ENCODE measurements at regions not wholly inside any gene's neighbourhood (a gene's known extent, or its start where the extent isn't known, plus 50 kb on each side); places are given as distances from the start of the nearest gene placed in this dataset.

GRCh38 chr9:88734527-88734926 is 199.5 kb downstream of the NXNL2 start:
- no peak for DNase-seq (ENCODE audit: low read depth)

- DNase-seq (ENCODE audit: low read depth) = no peak
Measured at GRCh38 chr9:88736136-88736637, 201.2 kb downstream of the NXNL2 start.

GRCh38 chr9:88737031-88737430 is 202.1 kb downstream of the NXNL2 start:
- no peak for DNase-seq (ENCODE audit: low read depth)

- peak; percentile 22 for DNase-seq (ENCODE audit: low read depth)
Measured at GRCh38 chr9:88737876-88738275, 202.9 kb downstream of the NXNL2 start.

DNA sequence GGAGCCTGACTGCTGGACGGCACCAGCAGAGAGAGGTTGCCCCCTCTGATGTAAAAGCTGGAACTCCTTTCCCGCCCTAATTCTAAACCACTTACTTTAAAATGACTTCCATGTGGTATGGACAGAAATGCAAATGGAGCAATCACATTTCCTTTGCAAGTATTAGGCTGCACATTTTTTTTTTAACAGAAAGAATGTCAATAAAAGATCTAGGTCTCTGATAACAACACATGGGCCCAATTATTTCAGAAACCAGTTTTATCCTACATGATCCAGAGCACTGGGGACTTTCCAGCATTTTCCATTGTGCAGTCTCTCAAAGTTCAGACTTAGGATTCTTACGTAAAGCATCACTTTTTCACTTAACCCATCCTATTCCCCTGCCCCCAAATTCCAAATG is 203.7 kb downstream of the NXNL2 start:
- DNase-seq (ENCODE audit: low read depth) = peak; percentile 16

- no peak for DNase-seq (ENCODE audit: low read depth)
Measured at GRCh38 chr9:88739373-88739772, 204.4 kb downstream of the NXNL2 start.

DNA sequence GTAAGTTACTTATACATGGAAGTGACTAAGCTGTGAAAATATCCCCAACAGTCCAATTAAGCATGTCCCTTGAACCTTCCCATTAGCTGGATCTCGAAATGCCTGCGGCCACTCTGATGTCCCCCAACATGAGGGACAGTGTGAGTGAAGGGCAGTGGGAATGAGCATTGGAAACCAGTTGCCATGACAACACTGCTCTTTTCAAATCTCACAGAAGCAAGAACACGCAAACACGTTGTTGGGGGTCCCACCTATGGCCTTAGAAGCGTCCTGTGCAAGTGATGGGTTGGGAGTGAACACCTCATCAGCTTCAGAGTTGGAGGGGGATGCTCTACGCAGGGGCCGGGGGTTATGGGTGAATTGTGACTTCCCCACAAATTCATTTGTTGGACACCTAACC is 205.9 kb downstream of the NXNL2 start:
- DNase-seq (ENCODE audit: low read depth) = no peak

GRCh38 chr9:88741335-88741734 is 206.4 kb downstream of the NXNL2 start:
- no peak for DNase-seq (ENCODE audit: low read depth)

GRCh38 chr9:88742483-88742882 is 207.5 kb downstream of the NXNL2 start:
- peak; percentile 19 for DNase-seq (ENCODE audit: low read depth)

DNA sequence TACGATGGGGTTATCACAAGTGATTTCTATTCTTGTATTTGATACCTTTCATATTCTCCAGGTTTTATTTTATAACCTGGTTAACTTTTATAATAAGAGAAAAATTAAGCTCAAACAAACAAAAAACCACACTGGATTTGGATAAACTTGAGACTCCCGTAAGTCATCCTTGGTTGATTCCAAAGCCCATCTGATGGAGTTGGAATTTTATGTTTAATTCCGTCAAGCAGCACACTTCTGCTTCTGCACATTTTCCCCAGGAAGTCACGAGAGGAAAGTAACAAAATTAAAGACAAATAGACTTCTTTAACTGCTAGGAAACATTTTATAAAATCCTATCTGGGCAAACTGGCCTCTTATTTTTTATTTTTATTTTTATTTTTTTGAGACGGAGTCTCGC is 207.9 kb downstream of the NXNL2 start:
- no peak for DNase-seq (ENCODE audit: low read depth)

DNA sequence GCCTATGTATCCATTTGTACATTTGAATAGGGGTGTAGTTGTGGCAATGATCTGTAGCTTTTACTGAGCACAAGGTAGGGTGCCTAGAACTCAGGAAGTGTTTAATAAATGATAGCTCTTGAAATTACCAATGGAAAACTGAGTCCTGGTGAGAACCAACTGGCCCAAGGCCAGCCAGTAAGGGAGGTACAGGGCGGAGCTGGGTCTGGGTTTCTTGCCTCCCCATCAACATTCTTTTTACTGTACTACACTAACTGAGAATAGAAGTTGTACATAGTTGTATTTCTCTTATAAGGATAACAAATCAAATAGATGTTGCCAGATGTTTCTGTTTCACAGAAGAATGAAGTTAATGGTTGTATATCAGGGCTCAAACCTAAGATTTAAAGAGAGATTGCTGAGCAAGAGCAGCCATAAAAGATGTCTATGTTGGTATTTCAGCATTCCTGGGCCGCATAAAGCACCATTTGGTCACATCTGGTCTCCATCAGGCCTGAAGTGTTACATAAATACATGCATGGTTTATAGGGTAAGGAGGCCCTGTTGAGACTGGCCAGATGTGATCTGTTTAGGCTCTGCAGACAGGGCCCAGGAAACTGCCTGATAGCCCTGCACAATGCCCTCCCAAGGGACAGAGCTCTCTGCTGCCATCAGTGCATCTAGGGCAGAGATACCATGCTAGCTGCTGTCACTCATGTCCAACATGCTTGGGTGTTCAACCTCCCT is 210.5 kb downstream of the NXNL2 start:
- DNase-seq (ENCODE audit: low read depth) = peak; percentile 96

- peak; percentile 95 for DNase-seq (ENCODE audit: low read depth)
Measured at GRCh38 chr9:88746029-88746742, 211.2 kb downstream of the NXNL2 start.

- DNase-seq (ENCODE audit: low read depth) = no peak
Measured at GRCh38 chr9:88746743-88747398, 211.9 kb downstream of the NXNL2 start.

DNA sequence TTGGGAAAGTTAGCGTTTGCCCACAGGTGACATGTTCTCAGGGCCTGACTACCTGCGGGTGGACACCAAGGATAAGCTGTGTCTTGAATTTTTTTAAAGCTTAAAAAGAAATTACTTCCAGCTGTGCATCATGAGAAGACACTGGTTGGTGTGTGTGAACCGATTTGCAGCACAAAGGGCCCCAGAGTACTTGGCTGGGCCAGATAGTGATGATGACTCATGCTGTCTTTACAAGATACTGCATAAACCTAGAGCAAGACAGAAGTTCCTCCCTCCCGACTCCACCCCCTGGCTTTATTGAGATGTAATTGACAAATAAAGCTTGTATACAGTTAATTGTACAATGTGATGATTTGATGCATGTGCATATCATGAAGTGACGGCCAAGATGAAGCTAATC is 212.8 kb downstream of the NXNL2 start:
- peak; percentile 95 for DNase-seq (ENCODE audit: low read depth)

- DNase-seq (ENCODE audit: low read depth) = peak; percentile 85
Measured at GRCh38 chr9:88748566-88749261, 213.7 kb downstream of the NXNL2 start.

DNA sequence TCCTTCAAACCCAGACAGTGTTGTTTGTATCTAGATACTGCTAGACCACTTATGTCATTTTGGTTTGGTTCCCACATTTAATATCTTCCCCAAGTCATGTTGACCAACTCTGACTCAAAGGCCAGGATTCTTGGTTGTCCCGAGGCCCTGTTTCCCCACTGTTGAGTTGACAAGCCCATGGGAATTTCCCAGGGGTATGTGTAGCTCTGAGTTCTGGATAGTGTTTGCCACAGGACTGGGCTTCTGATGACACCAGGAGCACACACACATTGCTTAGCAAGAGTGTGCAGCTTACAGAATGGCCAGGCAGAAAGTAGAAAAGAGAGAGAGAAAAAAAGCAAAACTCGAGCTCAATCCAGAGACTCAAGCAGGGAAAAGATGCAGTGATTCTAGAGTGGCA is 214.4 kb downstream of the NXNL2 start:
- DNase-seq (ENCODE audit: low read depth) = peak; percentile 90

DNA sequence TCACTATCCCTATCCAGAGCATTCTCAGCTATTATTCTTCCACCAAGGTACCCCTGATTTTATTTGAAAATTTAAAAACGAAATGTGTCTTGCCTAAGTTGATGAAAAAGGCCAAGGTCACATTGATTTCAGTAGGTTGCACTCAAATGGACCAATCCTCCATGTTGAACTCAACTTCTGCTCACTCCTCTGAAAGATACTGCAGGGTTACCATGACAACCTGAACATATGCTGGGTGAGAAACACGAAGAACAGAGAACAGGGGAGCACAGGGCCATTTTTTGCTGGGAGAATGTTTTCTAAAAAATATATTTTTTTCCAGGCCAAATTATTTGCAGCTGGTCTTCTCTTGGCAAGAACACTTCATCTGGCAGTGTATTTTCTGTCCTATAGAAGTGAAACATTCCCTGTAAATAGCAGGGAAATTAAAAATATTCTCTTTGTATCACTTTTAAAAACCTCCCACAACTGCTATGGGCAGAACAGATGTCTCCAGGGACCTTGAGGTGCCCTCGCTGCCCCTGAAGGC is 215.9 kb downstream of the NXNL2 start:
- no peak for DNase-seq (ENCODE audit: low read depth)

- no peak for DNase-seq (ENCODE audit: low read depth)
Measured at GRCh38 chr9:88751781-88752180, 216.8 kb downstream of the NXNL2 start.

- DNase-seq (ENCODE audit: low read depth) = no peak
Measured at GRCh38 chr9:88753691-88754367, 218.9 kb downstream of the NXNL2 start.

GRCh38 chr9:88754452-88754851 is 219.5 kb downstream of the NXNL2 start:
- no peak for DNase-seq (ENCODE audit: low read depth)

GRCh38 chr9:88754886-88755285 is 219.9 kb downstream of the NXNL2 start:
- DNase-seq (ENCODE audit: low read depth) = no peak

Data from amniotic epithelial cell (primary cell).